ENCODE measurements at regions not wholly inside any gene's neighbourhood (a gene's known extent, or its start where the extent isn't known, plus 50 kb on each side); places are given as distances from the start of the nearest gene placed in this dataset.

DNA sequence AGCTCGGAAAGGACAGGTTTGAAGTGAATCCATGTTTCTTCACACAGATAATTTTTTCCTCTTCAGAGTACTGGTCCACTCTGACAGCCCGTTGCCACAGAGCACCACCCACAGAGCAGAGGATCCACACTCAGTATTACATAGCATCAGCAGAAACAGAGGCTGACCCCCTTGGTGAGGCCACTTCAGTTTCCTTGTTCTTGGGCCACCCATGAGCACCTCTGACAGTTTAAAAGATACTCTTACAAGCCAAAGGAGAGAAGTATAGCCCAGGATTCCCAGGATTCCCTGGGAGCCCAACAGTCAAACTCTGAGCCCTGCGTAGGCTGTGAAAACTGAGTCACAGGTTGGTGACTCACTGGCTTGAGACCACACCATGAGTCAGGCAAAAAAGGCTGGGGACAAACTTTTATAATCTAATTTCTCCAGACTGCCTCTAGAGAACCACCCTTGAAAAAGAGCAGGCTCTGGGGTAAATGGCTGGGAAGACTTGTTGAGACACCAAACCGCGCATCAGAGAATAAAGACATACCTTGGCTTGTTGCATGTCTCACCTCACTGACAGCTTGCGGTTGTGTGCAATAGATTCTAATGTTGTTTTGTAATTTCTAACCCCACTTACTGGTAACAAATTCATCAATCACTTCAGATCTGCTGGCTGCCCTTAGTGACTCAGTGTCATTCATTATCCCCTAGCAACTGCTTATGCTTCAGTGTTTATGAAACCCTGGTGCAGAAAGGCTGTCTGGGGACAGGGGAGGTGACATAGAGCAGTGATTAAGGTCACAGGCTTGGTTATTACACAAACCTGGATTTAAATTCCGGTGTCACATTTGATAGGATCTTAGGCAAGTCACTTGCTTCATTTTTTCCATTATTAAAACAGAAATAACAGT lies 56.9 kb upstream of the PRSS23 start (continued):
- TF ChIP-seq, protein P1, sequence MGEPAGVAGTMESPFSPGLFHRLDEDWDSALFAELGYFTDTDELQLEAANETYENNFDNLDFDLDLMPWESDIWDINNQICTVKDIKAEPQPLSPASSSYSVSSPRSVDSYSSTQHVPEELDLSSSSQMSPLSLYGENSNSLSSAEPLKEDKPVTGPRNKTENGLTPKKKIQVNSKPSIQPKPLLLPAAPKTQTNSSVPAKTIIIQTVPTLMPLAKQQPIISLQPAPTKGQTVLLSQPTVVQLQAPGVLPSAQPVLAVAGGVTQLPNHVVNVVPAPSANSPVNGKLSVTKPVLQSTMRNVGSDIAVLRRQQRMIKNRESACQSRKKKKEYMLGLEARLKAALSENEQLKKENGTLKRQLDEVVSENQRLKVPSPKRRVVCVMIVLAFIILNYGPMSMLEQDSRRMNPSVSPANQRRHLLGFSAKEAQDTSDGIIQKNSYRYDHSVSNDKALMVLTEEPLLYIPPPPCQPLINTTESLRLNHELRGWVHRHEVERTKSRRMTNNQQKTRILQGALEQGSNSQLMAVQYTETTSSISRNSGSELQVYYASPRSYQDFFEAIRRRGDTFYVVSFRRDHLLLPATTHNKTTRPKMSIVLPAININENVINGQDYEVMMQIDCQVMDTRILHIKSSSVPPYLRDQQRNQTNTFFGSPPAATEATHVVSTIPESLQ (CRISPR knock-in tag; IDR thresholded peaks at IDR 0.05) = no peak
- no peak for TF ChIP-seq RAD51 (IDR thresholded peaks at IDR 0.05; ENCODE audit: borderline replicate concordance, low read depth)
- TF ChIP-seq ARNT (IDR thresholded peaks at IDR 0.05) = peak in 1 of 2 experiments; percentile 79; a peak in 2 of 4 replicates
- TF ChIP-seq YBX1 (IDR thresholded peaks at IDR 0.05) = no peak
- TF ChIP-seq, protein P2, sequence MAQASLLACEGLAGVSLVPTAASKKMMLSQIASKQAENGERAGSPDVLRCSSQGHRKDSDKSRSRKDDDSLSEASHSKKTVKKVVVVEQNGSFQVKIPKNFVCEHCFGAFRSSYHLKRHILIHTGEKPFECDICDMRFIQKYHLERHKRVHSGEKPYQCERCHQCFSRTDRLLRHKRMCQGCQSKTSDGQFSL (CRISPR knock-in tag; IDR thresholded peaks at IDR 0.05) = 0 out of 2 replicates have a peak, but pooled peaks have one; percentile 4
- TF ChIP-seq, protein P2 (tag; IDR thresholded peaks at IDR 0.05) = no peak
- peak; percentile 69; the same call in 1 of the 2 replicates for TF ChIP-seq ZNF311 (CRISPR knock-in tag; IDR thresholded peaks at IDR 0.05)
- TF ChIP-seq ZFX (CRISPR knock-in tag; IDR thresholded peaks at IDR 0.05) = no peak
- TF ChIP-seq, protein P3, sequence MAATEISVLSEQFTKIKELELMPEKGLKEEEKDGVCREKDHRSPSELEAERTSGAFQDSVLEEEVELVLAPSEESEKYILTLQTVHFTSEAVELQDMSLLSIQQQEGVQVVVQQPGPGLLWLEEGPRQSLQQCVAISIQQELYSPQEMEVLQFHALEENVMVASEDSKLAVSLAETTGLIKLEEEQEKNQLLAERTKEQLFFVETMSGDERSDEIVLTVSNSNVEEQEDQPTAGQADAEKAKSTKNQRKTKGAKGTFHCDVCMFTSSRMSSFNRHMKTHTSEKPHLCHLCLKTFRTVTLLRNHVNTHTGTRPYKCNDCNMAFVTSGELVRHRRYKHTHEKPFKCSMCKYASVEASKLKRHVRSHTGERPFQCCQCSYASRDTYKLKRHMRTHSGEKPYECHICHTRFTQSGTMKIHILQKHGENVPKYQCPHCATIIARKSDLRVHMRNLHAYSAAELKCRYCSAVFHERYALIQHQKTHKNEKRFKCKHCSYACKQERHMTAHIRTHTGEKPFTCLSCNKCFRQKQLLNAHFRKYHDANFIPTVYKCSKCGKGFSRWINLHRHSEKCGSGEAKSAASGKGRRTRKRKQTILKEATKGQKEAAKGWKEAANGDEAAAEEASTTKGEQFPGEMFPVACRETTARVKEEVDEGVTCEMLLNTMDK (IDR thresholded peaks at IDR 0.05; ENCODE audit: borderline replicate concordance, insufficient read depth, low read depth, low read length, poor library complexity, severe bottlenecking) = no peak
- TF ChIP-seq FOS (IDR thresholded peaks at IDR 0.05; ENCODE audit: extremely low read depth, insufficient read length) = peak; percentile 88
- 0 out of 2 replicates have a peak, but pooled peaks have one; percentile 2 for TF ChIP-seq SMAD3 (CRISPR knock-in tag; conservative IDR thresholded peaks at IDR 0.05)
- TF ChIP-seq TRIM28 (IDR thresholded peaks at IDR 0.05) = no peak
- TF ChIP-seq, protein P4, sequence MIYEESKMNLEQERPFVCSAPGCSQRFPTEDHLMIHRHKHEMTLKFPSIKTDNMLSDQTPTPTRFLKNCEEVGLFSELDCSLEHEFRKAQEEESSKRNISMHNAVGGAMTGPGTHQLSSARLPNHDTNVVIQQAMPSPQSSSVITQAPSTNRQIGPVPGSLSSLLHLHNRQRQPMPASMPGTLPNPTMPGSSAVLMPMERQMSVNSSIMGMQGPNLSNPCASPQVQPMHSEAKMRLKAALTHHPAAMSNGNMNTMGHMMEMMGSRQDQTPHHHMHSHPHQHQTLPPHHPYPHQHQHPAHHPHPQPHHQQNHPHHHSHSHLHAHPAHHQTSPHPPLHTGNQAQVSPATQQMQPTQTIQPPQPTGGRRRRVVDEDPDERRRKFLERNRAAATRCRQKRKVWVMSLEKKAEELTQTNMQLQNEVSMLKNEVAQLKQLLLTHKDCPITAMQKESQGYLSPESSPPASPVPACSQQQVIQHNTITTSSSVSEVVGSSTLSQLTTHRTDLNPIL (CRISPR knock-in tag; IDR thresholded peaks at IDR 0.05) = no peak
- peak; percentile 42; the same call in 1 of the 2 replicates for TF ChIP-seq HDAC8 (tag; IDR thresholded peaks at IDR 0.05)
- peak; percentile 82; the same call in 1 of the 2 replicates for TF ChIP-seq MAFF (IDR thresholded peaks at IDR 0.05; ENCODE audit: low read length)
- no peak for TF ChIP-seq NR2C1 (IDR thresholded peaks at IDR 0.05)
- peak; percentile 63 for TF ChIP-seq NR2C1 (tag; IDR thresholded peaks at IDR 0.05)
- peak; percentile 95 for TF ChIP-seq RFX5 (IDR thresholded peaks at IDR 0.05; ENCODE audit: low read depth, low read length)
- TF ChIP-seq HDAC2 (IDR thresholded peaks at IDR 0.05) = peak; percentile 43; the same call in 1 of the 2 replicates
- no peak for TF ChIP-seq NR2C2 (CRISPR knock-in tag; IDR thresholded peaks at IDR 0.05)
- peak; percentile 79 for TF ChIP-seq NR2C2 (tag; IDR thresholded peaks at IDR 0.05)
- TF ChIP-seq BACH1 (tag; IDR thresholded peaks at IDR 0.05) = peak; percentile 95
- no peak for TF ChIP-seq GABPB1 (CRISPR knock-in tag; IDR thresholded peaks at IDR 0.05)

All from K562 (cell line).